SU-DHL-6 (cell line): ENCODE measurements at regions not wholly inside any gene's neighbourhood (a gene's known extent, or its start where the extent isn't known, plus 50 kb on each side); places are given as distances from the start of the nearest gene placed in this dataset.

ENCODE experiments used
- EZH2phosphoT487 ChIP-seq: fragments of 200-600 bp; sonication (generic), shearing (Covaris generic); conservative IDR thresholded peaks from 2 replicates; pipeline ENCODE4 v1.6.1; 2018; ENCODE audit warnings: mild to moderate bottlenecking, antibody characterized with exemption, low read length, moderate library complexity, mixed read lengths
- TF ChIP-seq, protein P1 (sequence below): fragments of 200-600 bp; sonication (generic); IDR thresholded peaks from one replicate; pipeline ENCODE4 v1.5.1; 2017; ENCODE audit warnings: antibody characterized with exemption, mild to moderate bottlenecking, low read length, moderate library complexity; ENCODE audit not compliant: insufficient read depth, poor library complexity, severe bottlenecking

DNA sequence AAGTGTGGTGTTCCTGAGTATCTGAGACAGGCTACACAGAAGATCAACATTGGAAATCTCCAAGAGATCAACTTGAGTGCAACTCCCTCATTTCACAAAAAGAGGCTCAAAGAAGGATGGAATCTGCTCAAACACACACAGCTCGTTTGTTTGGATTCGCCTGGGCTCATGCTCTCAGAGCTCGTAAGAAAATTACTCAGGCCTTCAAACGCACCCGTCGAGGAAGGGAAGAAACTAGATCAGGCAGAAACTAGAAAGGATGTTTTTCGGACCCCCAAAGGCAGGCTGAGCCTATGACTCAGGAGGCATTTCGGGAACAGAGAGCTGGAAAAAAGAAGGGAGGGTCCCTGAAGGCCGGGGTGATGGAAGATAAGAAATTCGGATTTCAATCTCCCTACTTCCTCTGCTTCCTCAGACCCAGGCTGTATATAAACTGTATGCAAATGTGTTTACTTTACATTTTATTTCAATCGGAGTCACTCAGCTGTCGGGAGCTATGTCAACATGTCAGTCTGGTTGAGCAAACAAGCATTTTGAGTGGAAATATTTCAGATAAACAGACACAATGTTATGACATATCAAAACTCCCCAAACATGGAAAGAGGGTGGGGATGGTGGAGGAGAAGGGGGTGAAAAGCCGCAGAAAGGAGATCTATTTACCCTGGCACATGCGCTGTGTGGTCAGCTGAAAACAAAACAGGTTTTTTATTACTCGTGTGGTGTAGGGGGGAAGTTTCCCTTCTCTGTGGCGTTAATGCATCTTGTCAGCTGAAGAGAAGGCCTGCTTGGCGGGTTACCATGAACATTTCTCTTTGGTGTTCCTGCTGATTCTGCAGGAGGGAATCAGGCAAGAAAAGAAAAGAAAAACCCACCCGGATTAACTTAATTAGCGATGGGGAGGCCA is 129.1 kb upstream of the TBX3 start:
- TF ChIP-seq, protein P1, sequence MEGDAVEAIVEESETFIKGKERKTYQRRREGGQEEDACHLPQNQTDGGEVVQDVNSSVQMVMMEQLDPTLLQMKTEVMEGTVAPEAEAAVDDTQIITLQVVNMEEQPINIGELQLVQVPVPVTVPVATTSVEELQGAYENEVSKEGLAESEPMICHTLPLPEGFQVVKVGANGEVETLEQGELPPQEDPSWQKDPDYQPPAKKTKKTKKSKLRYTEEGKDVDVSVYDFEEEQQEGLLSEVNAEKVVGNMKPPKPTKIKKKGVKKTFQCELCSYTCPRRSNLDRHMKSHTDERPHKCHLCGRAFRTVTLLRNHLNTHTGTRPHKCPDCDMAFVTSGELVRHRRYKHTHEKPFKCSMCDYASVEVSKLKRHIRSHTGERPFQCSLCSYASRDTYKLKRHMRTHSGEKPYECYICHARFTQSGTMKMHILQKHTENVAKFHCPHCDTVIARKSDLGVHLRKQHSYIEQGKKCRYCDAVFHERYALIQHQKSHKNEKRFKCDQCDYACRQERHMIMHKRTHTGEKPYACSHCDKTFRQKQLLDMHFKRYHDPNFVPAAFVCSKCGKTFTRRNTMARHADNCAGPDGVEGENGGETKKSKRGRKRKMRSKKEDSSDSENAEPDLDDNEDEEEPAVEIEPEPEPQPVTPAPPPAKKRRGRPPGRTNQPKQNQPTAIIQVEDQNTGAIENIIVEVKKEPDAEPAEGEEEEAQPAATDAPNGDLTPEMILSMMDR, result no peak
- no peak for TF ChIP-seq EZH2phosphoT487
